SK-N-MC (cell line): ENCODE measurements at regions not wholly inside any gene's neighbourhood (a gene's known extent, or its start where the extent isn't known, plus 50 kb on each side); places are given as distances from the start of the nearest gene placed in this dataset.
"Not testable (repeated sequence)": the region's sequence is repeated elsewhere in the genome, so short reads cannot be mapped to it uniquely, and the experiment has no call there.

ENCODE experiments used
- DNase-seq: peaks from one replicate; pipeline ENCODE4 v3.0.0-alpha.2; 2011; ENCODE audit warnings: low read depth, low spot score
- H3K27ac ChIP-seq: fragments of 200-600 bp; sonication (generic); 2 replicates; pipeline ENCODE4 v1.5.1; 2016; ENCODE audit warnings: mixed run types
- H3K36me3 ChIP-seq: fragments of 200-600 bp; sonication (generic); 2 replicates; pipeline ENCODE4 v1.6.1; 2017; ENCODE audit warnings: antibody characterized with exemption, low read length, mixed read lengths; ENCODE audit not compliant: insufficient read depth
- H3K4me3 ChIP-seq: fragments of 200-600 bp; sonication (generic); 2 replicates; pipeline ENCODE4 v1.5.1; 2016
- H3K9ac ChIP-seq: fragments of 200-600 bp; sonication (generic); 2 replicates; pipeline ENCODE4 v1.8.0; 2017; ENCODE audit warnings: mixed run types, mixed read lengths; ENCODE audit not compliant: insufficient read length
- H3K9me3 ChIP-seq: fragments of 200-600 bp; sonication (generic); 2 replicates; pipeline ENCODE4 v1.6.1; 2017; ENCODE audit warnings: low read depth, mild to moderate bottlenecking, antibody characterized with exemption, low read length, moderate library complexity, mixed read lengths
- EZH2 ChIP-seq: fragments of 200-600 bp; sonication (generic); IDR thresholded peaks from one replicate; pipeline ENCODE4 v1.6.1; 2017; ENCODE audit warnings: antibody characterized with exemption
- FOXP2 ChIP-seq: optimal IDR thresholded peaks from 2 replicates; pipeline ENCODE3; 2011; ENCODE audit warnings: mild to moderate bottlenecking, moderate library complexity; ENCODE audit not compliant: insufficient read depth; ENCODE audit errors: extremely low read length, control extremely low read depth
- POLR2AphosphoS5 ChIP-seq: IDR thresholded peaks from 2 replicates; pipeline ENCODE4 v1.6.1; 2012; ENCODE audit warnings: mild to moderate bottlenecking, low read depth, low read length, borderline replicate concordance

GRCh38 chr21:27536319-27536718 lies 569.4 kb upstream of the ADAMTS5 start:
- no peaks in the 10 kb centered on the region for H3K9me3 ChIP-seq
- no peak overlapping the region for H3K4me3 ChIP-seq
- no peak overlapping the region for H3K27ac ChIP-seq
- TF ChIP-seq FOXP2: no peak
- TF ChIP-seq POLR2AphosphoS5: no peak
- TF ChIP-seq EZH2: no peak
- no peak overlapping the region for H3K9ac ChIP-seq
- no peaks in the 10 kb centered on the region for H3K36me3 ChIP-seq
- DNase-seq: no peak

GRCh38 chr21:27535188-27535587 lies 568.3 kb upstream of the ADAMTS5 start:
- no peak overlapping the region for H3K27ac ChIP-seq
- no peak overlapping the region for H3K9ac ChIP-seq

GRCh38 chr21:27534206-27534605 lies 567.3 kb upstream of the ADAMTS5 start:
- Histone ChIP-seq H3K4me3 (no peak overlapping the region), H3K36me3 (no peaks in the 10 kb centered on the region), H3K9ac (no peak overlapping the region), H3K9me3 (no peaks in the 10 kb centered on the region), H3K27ac (no peak overlapping the region)
- TF ChIP-seq EZH2 (no peak), POLR2AphosphoS5 (no peak), FOXP2 (no peak)
- DNase-seq: no peak

More at GRCh38 chr21:27535188-27535587, 568.3 kb upstream of the ADAMTS5 start:
- no peaks in the 10 kb centered on the region for H3K36me3 ChIP-seq
- H3K9me3 ChIP-seq: no peaks in the 10 kb centered on the region
- TF ChIP-seq FOXP2: no peak
- no peak for TF ChIP-seq POLR2AphosphoS5
- no peak for TF ChIP-seq EZH2
- DNase-seq: no peak
- no peak overlapping the region for H3K4me3 ChIP-seq

GRCh38 chr21:27532076-27532475 lies 565.2 kb upstream of the ADAMTS5 start:
- Histone ChIP-seq H3K9ac (no peak overlapping the region), H3K27ac (no peak overlapping the region), H3K9me3 (no peaks in the 10 kb centered on the region), H3K4me3 (no peak overlapping the region), H3K36me3 (no peaks in the 10 kb centered on the region)
- TF ChIP-seq POLR2AphosphoS5 (no peak), EZH2 (no peak), FOXP2 (no peak)
- DNase-seq: no peak

- H3K4me3 ChIP-seq: no peak overlapping the region
- no peak for DNase-seq
- no peaks in the 10 kb centered on the region for H3K36me3 ChIP-seq
- H3K9me3 ChIP-seq: no peaks in the 10 kb centered on the region
- TF ChIP-seq EZH2 (no peak), FOXP2 (no peak), POLR2AphosphoS5 (no peak)
- H3K27ac ChIP-seq: no peak overlapping the region
- H3K9ac ChIP-seq: no peak overlapping the region
Measured at GRCh38 chr21:27528697-27529096, 561.8 kb upstream of the ADAMTS5 start.

- Histone ChIP-seq H3K4me3 (no peak overlapping the region), H3K36me3 (no peaks in the 10 kb centered on the region), H3K9me3 (no peaks in the 10 kb centered on the region), H3K27ac (no peak overlapping the region), H3K9ac (no peak overlapping the region)
- TF ChIP-seq POLR2AphosphoS5 (no peak), FOXP2 (no peak), EZH2 (no peak)
- no peak for DNase-seq
Measured at GRCh38 chr21:27526451-27526850, 559.6 kb upstream of the ADAMTS5 start.

GRCh38 chr21:27525780-27526179 lies 558.9 kb upstream of the ADAMTS5 start:
- Histone ChIP-seq H3K4me3 (no peak overlapping the region), H3K9me3 (no peaks in the 10 kb centered on the region), H3K27ac (no peak overlapping the region), H3K36me3 (no peaks in the 10 kb centered on the region), H3K9ac (no peak overlapping the region)
- TF ChIP-seq EZH2 (no peak), FOXP2 (no peak), POLR2AphosphoS5 (no peak)
- no peak for DNase-seq

GRCh38 chr21:27519361-27519760 lies 552.5 kb upstream of the ADAMTS5 start:
- Histone ChIP-seq H3K36me3 (no peaks in the 10 kb centered on the region), H3K9ac (no peak overlapping the region), H3K4me3 (no peak overlapping the region), H3K27ac (no peak overlapping the region), H3K9me3 (no peaks in the 10 kb centered on the region)
- no peak for DNase-seq
- TF ChIP-seq POLR2AphosphoS5: no peak
- TF ChIP-seq EZH2: no peak

GRCh38 chr21:27517177-27517576 lies 550.3 kb upstream of the ADAMTS5 start:
- H3K27ac ChIP-seq, H3K4me3 ChIP-seq, H3K36me3 ChIP-seq, H3K9ac ChIP-seq, DNase-seq, H3K9me3 ChIP-seq: not testable (repeated sequence)

GRCh38 chr21:27515676-27516075 lies 548.8 kb upstream of the ADAMTS5 start:
- TF ChIP-seq EZH2 (no peak), POLR2AphosphoS5 (no peak), FOXP2 (no peak)
- no peak for DNase-seq
- Histone ChIP-seq H3K36me3 (no peaks in the 10 kb centered on the region), H3K9me3 (no peaks in the 10 kb centered on the region), H3K9ac (no peak overlapping the region), H3K27ac (no peak overlapping the region), H3K4me3 (no peak overlapping the region)
